ENCODE measurements at regions not wholly inside any gene's neighbourhood (a gene's known extent, or its start where the extent isn't known, plus 50 kb on each side); places are given as distances from the start of the nearest gene placed in this dataset.

DNA sequence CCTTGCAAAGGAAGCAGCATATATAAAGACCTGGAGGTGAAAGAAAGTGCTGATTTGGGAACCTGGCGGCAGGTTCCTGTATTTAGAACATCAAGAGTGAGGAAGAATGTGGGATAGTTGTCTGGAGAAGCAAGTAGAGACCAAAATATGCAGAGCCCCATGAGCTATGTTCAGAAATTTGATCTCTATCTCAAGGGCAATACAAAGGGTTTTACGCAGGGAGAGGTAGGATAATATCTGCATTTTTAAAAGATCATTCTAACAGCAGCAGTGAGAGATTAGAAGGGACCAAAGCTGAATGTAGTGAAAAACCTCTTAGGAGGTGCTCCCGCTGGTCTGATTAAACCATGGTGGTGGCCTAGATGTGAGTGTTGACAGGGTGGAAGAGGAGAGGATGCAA, 453.9 kb upstream of the PKN2 start (continued):
- TF ChIP-seq, protein P1, sequence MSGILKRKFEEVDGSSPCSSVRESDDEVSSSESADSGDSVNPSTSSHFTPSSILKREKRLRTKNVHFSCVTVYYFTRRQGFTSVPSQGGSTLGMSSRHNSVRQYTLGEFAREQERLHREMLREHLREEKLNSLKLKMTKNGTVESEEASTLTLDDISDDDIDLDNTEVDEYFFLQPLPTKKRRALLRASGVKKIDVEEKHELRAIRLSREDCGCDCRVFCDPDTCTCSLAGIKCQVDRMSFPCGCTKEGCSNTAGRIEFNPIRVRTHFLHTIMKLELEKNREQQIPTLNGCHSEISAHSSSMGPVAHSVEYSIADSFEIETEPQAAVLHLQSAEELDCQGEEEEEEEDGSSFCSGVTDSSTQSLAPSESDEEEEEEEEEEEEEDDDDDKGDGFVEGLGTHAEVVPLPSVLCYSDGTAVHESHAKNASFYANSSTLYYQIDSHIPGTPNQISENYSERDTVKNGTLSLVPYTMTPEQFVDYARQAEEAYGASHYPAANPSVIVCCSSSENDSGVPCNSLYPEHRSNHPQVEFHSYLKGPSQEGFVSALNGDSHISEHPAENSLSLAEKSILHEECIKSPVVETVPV (CRISPR knock-in tag; IDR thresholded peaks at IDR 0.05), result no peak
- TF ChIP-seq ZNF565 (CRISPR knock-in tag; conservative IDR thresholded peaks at IDR 0.05; ENCODE audit: low read depth) (no peak), PPARA (CRISPR knock-in tag; IDR thresholded peaks at IDR 0.05; ENCODE audit: borderline replicate concordance) (no peak), ZNF8 (CRISPR knock-in tag; IDR thresholded peaks at IDR 0.05) (no peak)

DNA sequence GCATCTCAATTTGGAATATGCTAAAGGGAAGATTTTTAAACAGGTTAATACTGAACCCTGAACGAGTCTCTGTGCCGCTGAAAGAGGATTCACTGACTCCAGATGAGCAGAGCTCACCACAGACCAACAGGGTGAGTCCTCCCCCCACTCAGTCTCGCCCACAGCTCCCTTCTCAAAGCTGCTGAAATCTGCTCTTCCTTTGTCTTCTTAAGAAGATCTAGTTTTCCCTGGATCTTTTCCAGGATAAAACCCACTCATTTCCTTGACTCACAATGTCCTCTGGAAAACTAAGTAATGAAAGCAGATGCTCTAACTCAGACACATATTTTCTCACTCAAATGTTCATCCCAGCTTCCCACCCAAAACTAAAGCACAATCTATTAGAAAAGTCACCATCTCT, 447.0 kb upstream of the PKN2 start:
- TF ChIP-seq ZNF565 (CRISPR knock-in tag; conservative IDR thresholded peaks at IDR 0.05; ENCODE audit: low read depth), result no peak
- no peak for TF ChIP-seq RARB (CRISPR knock-in tag; IDR thresholded peaks at IDR 0.05)
- TF ChIP-seq ZC3H10 (CRISPR knock-in tag; IDR thresholded peaks at IDR 0.05), result no peak
- no peak for TF ChIP-seq BACH2 (CRISPR knock-in tag; IDR thresholded peaks at IDR 0.05; ENCODE audit: borderline replicate concordance)
- TF ChIP-seq ZNF70 (CRISPR knock-in tag; IDR thresholded peaks at IDR 0.05), result no peak
- TF ChIP-seq, protein P2, sequence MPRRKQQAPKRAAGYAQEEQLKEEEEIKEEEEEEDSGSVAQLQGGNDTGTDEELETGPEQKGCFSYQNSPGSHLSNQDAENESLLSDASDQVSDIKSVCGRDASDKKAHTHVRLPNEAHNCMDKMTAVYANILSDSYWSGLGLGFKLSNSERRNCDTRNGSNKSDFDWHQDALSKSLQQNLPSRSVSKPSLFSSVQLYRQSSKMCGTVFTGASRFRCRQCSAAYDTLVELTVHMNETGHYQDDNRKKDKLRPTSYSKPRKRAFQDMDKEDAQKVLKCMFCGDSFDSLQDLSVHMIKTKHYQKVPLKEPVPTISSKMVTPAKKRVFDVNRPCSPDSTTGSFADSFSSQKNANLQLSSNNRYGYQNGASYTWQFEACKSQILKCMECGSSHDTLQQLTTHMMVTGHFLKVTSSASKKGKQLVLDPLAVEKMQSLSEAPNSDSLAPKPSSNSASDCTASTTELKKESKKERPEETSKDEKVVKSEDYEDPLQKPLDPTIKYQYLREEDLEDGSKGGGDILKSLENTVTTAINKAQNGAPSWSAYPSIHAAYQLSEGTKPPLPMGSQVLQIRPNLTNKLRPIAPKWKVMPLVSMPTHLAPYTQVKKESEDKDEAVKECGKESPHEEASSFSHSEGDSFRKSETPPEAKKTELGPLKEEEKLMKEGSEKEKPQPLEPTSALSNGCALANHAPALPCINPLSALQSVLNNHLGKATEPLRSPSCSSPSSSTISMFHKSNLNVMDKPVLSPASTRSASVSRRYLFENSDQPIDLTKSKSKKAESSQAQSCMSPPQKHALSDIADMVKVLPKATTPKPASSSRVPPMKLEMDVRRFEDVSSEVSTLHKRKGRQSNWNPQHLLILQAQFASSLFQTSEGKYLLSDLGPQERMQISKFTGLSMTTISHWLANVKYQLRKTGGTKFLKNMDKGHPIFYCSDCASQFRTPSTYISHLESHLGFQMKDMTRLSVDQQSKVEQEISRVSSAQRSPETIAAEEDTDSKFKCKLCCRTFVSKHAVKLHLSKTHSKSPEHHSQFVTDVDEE (CRISPR knock-in tag; IDR thresholded peaks at IDR 0.05), result no peak
- TF ChIP-seq, protein P1 (CRISPR knock-in tag; IDR thresholded peaks at IDR 0.05), result no peak
- TF ChIP-seq, protein P3, sequence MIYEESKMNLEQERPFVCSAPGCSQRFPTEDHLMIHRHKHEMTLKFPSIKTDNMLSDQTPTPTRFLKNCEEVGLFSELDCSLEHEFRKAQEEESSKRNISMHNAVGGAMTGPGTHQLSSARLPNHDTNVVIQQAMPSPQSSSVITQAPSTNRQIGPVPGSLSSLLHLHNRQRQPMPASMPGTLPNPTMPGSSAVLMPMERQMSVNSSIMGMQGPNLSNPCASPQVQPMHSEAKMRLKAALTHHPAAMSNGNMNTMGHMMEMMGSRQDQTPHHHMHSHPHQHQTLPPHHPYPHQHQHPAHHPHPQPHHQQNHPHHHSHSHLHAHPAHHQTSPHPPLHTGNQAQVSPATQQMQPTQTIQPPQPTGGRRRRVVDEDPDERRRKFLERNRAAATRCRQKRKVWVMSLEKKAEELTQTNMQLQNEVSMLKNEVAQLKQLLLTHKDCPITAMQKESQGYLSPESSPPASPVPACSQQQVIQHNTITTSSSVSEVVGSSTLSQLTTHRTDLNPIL (CRISPR knock-in tag; IDR thresholded peaks at IDR 0.05; ENCODE audit: low read depth), result no peak
- no peak for TF ChIP-seq OSR1 (CRISPR knock-in tag; IDR thresholded peaks at IDR 0.05)
- TF ChIP-seq GLIS3 (CRISPR knock-in tag; IDR thresholded peaks at IDR 0.05), result no peak
- TF ChIP-seq ARNTL (CRISPR knock-in tag; IDR thresholded peaks at IDR 0.05; ENCODE audit: borderline replicate concordance, low read depth), result no peak
- no peak for TF ChIP-seq ZNF8 (CRISPR knock-in tag; IDR thresholded peaks at IDR 0.05)
- no peak for TF ChIP-seq ISL1 (CRISPR knock-in tag; IDR thresholded peaks at IDR 0.05)
- peak; percentile 56 for ATAC-seq

DNA sequence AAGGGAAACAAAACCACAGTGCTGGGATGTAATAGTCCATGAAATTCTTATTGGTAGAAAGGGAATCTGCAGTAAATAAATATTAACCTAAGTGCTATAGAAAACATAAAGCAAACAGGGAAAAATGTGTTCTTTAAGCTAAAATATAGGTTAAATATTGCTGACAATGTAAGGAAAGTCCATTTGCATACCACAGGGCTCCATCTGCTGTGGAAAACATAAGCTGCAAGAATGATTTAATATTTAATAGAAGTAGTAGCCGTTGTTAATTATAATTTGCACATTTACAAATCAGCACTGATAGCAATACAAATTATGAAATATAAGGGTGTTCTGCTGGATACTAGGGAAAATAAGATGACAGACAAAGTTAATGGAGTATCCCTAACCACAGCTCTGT, 444.9 kb upstream of the PKN2 start:
- no peak for ATAC-seq

DNA sequence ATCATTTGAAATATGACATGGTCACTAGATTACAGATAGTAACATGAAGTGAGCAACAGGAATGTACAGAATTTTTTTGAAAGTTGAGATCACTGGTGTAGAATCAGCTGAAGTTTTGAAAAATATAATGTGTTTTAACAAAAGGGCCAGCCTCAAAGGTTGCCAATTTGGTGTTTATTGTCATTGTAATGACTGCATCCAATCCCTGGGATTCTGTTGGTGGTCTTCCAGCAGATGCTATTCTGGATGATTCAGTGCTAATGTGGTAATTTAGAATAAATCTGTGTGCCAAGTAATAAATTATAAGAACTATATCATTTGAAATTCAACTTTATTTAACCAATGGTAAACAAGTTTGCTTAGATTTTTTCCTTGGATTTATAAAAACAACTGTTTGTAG, 436.4 kb upstream of the PKN2 start:
- TF ChIP-seq ZNF565 (CRISPR knock-in tag; conservative IDR thresholded peaks at IDR 0.05; ENCODE audit: low read depth) (no peak), ZFP3 (CRISPR knock-in tag; IDR thresholded peaks at IDR 0.05) (no peak), RARB (CRISPR knock-in tag; IDR thresholded peaks at IDR 0.05) (no peak), ZNF8 (CRISPR knock-in tag; IDR thresholded peaks at IDR 0.05) (no peak), ZNF70 (CRISPR knock-in tag; IDR thresholded peaks at IDR 0.05) (no peak)
- ATAC-seq, result no peak

More for the DNA sequence above, 444.9 kb upstream of the PKN2 start:
- TF ChIP-seq RARB (CRISPR knock-in tag; IDR thresholded peaks at IDR 0.05), result no peak

DNA sequence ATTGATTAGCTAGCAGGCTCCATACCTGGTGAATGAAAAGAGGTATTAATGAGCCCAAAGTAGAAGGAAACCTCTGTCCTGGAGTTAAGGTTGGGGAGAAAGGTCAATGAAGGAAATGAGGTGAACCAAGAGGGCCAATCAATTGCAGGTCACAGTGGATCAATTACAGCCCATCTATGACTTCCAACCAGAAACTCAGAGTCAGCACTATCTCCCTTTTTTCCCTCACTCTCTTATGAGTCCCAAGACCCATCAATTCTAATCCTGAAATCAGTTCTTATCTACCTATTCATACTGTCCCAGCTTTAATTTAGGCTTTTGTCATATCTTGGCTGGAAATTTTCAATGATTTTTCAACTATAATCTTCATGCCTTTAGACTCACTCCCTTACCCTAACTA, 433.2 kb upstream of the PKN2 start:
- no peak for TF ChIP-seq ZFP30 (CRISPR knock-in tag; IDR thresholded peaks at IDR 0.05)
- no peak for ATAC-seq

DNA sequence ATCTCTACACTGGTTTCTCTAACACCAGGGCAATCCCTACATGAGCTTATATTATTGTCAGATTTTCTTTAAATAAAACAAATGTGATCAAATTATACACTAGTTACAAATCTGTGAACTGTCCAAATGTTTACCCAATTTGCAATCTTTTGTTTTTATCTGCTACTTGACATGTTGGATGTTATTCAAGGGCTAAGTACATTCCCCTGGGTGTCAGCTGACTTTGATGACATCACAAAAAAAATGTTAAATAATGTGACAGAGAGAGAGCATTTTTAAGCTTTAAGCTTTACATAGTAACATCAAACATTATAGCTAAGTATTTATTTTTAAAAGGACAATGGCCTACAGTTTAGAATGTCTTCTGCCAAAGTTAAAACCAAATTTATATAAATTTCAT, 431.3 kb upstream of the PKN2 start:
- ATAC-seq, result no peak
- no peak for TF ChIP-seq ZNF8 (CRISPR knock-in tag; IDR thresholded peaks at IDR 0.05)
- TF ChIP-seq TCF4 (CRISPR knock-in tag; IDR thresholded peaks at IDR 0.05; ENCODE audit: borderline replicate concordance), result no peak
